B cell (primary cell): ENCODE measurements at regions not wholly inside any gene's neighbourhood (a gene's known extent, or its start where the extent isn't known, plus 50 kb on each side); places are given as distances from the start of the nearest gene placed in this dataset.

Source experiments
- CTCF ChIP-seq: fragments of 200-600 bp; IDR thresholded peaks from one replicate; pipeline ENCODE4 v1.8.0; 2022; ENCODE audit warnings: antibody characterized with exemption, mild to moderate bottlenecking
- EZH2 ChIP-seq: IDR thresholded peaks from 2 replicates; pipeline ENCODE4 v1.6.1; 2012; ENCODE audit warnings: borderline replicate concordance, low read depth, mild to moderate bottlenecking, moderate library complexity, low read length; ENCODE audit not compliant: insufficient read depth, poor library complexity, severe bottlenecking

GRCh38 chr5:143541943-143542797 is 138.7 kb upstream of the NR3C1 start:
- no peak for TF ChIP-seq CTCF
- no peak for TF ChIP-seq EZH2
